Breast epithelium (tissue), 4 donors: ENCODE measurements at regions not wholly inside any gene's neighbourhood (a gene's known extent, or its start where the extent isn't known, plus 50 kb on each side); places are given as distances from the start of the nearest gene placed in this dataset.

ENCODE experiments used
- DNase-seq, 2 donors: peaks; one replicate each; pipeline ENCODE4 v3.0.0-alpha.2; 2019; ENCODE audit warnings: low spot score in 2 of 2
- H3K27ac ChIP-seq, 2 donors: fragments of 200-600 bp; sonication (generic) in 1 of 2; one replicate each; pipeline ENCODE4 v1.5.1; 2016 to 2019; ENCODE audit warnings: mild to moderate bottlenecking in 1 of 2
- H3K27me3 ChIP-seq, 2 donors: fragments of 200-600 bp; sonication (generic) in 1 of 2; one replicate each; pipeline versions ENCODE4 v1.5.1 to v1.6.0; 2017 to 2019; ENCODE audit warnings: control low read depth in 1 of 2, mild to moderate bottlenecking in 1 of 2
- H3K36me3 ChIP-seq: fragments of 200-600 bp; one replicate; pipeline ENCODE4 v1.5.1; 2019
- H3K4me1 ChIP-seq, 2 donors: fragments of 200-600 bp; sonication (generic); one replicate each; pipeline ENCODE4 v1.5.1; 2016 to 2019; ENCODE audit warnings: control low read depth in 1 of 2
- H3K4me3 ChIP-seq, 3 donors: fragments of 200-600 bp; sonication (generic); 1 replicate in 2 of 3; 2 replicates in 1 of 3; pipeline ENCODE4 v1.5.1; 2016 to 2019; ENCODE audit warnings: mild to moderate bottlenecking in 3 of 3, moderate library complexity in 2 of 3
- H3K9me3 ChIP-seq, 2 donors: fragments of 200-600 bp; sonication (generic) in 1 of 2; one replicate each; pipeline ENCODE4 v1.5.1; 2016 to 2019; ENCODE audit warnings: control low read depth in 1 of 2
- CTCF ChIP-seq, 3 donors: fragments of 450-650 bp; IDR thresholded peaks; one replicate each; pipeline ENCODE4 v1.5.1; 2016 to 2017; ENCODE audit warnings: antibody characterized with exemption in 3 of 3, mild to moderate bottlenecking in 3 of 3, moderate library complexity in 3 of 3
- POLR2A ChIP-seq: fragments of 450-650 bp; IDR thresholded peaks from one replicate; pipeline ENCODE4 v1.6.1; 2016; ENCODE audit warnings: antibody characterized with exemption, mild to moderate bottlenecking, moderate library complexity
- POLR2AphosphoS5 ChIP-seq, 3 donors: sonication (generic); formaldehyde crosslinking; IDR thresholded peaks; one replicate each; pipeline ENCODE4 v1.6.1; 2017; ENCODE audit warnings: antibody characterized with exemption in 3 of 3
- intact Hi-C: fragments of 100-400 bp; cut with DNase I; formaldehyde crosslinking; loops from one replicate; pipeline ENCODE4 v1.15.1; 2023; ENCODE audit warnings: low total_unique reads

- Histone ChIP-seq H3K4me3 (no peak overlapping the region), H3K27ac (no peak overlapping the region), H3K27me3 (no peaks in the 10 kb centered on the region), H3K9me3 (no peaks in the 10 kb centered on the region), H3K36me3 (no peaks in the 10 kb centered on the region), H3K4me1 (no peaks in the 10 kb centered on the region)
- intact Hi-C loops: no loop called here
- no peak for DNase-seq
- TF ChIP-seq CTCF (IDR thresholded peaks at IDR 0.05): no peak
- no peak for TF ChIP-seq POLR2A
- no peak for TF ChIP-seq POLR2AphosphoS5 (IDR thresholded peaks at IDR 0.05)
These were observed 78.4 kb upstream of the MEX3C start for GRCh38 chr18:51275712-51276476.

- DNase-seq: no peak
- H3K9me3 ChIP-seq: no peaks in the 10 kb centered on the region
- no peaks in the 10 kb centered on the region for H3K27me3 ChIP-seq
- intact Hi-C loops: no loop called here
- H3K27ac ChIP-seq: no peak overlapping the region
- TF ChIP-seq CTCF (IDR thresholded peaks at IDR 0.05) (no peak), POLR2A (no peak), POLR2AphosphoS5 (IDR thresholded peaks at IDR 0.05) (no peak)
- H3K36me3 ChIP-seq: no peaks in the 10 kb centered on the region
- H3K4me1 ChIP-seq: no peaks in the 10 kb centered on the region
- H3K4me3 ChIP-seq: no peak overlapping the region
These were observed 80.7 kb upstream of the MEX3C start for GRCh38 chr18:51278045-51278649.

GRCh38 chr18:51279367-51279984 is 82.0 kb upstream of the MEX3C start:
- no peaks in the 10 kb centered on the region for H3K36me3 ChIP-seq
- no peaks in the 10 kb centered on the region for H3K4me1 ChIP-seq
- H3K9me3 ChIP-seq: no peaks in the 10 kb centered on the region
- intact Hi-C loops: no loop called here
- no peak overlapping the region for H3K4me3 ChIP-seq
- H3K27me3 ChIP-seq: no peaks in the 10 kb centered on the region
- H3K27ac ChIP-seq: no peak overlapping the region
- TF ChIP-seq POLR2A (no peak), CTCF (IDR thresholded peaks at IDR 0.05) (no peak), POLR2AphosphoS5 (IDR thresholded peaks at IDR 0.05) (no peak)
- no peak for DNase-seq

GRCh38 chr18:51287818-51288508 is 90.5 kb upstream of the MEX3C start:
- Histone ChIP-seq H3K36me3 (no peaks in the 10 kb centered on the region), H3K9me3 (no peaks in the 10 kb centered on the region), H3K4me3 (no peak overlapping the region), H3K4me1 (no peaks in the 10 kb centered on the region), H3K27ac (no peak overlapping the region), H3K27me3 (no peaks in the 10 kb centered on the region)
- TF ChIP-seq POLR2A (no peak), CTCF (IDR thresholded peaks at IDR 0.05) (no peak), POLR2AphosphoS5 (IDR thresholded peaks at IDR 0.05) (no peak)
- intact Hi-C loops: no loop called here
- DNase-seq: no peak

GRCh38 chr18:51288582-51288981 is 91.1 kb upstream of the MEX3C start:
- H3K27ac ChIP-seq: no peak overlapping the region
- no peaks in the 10 kb centered on the region for H3K4me1 ChIP-seq
- DNase-seq: no peak
- intact Hi-C loops: no loop called here
- H3K36me3 ChIP-seq: no peaks in the 10 kb centered on the region
- H3K27me3 ChIP-seq: no peaks in the 10 kb centered on the region
- no peak overlapping the region for H3K4me3 ChIP-seq
- H3K9me3 ChIP-seq: no peaks in the 10 kb centered on the region
- TF ChIP-seq POLR2A (no peak), POLR2AphosphoS5 (IDR thresholded peaks at IDR 0.05) (no peak), CTCF (IDR thresholded peaks at IDR 0.05) (no peak)
